GM23338 (cell line): ENCODE measurements at regions not wholly inside any gene's neighbourhood (a gene's known extent, or its start where the extent isn't known, plus 50 kb on each side); places are given as distances from the start of the nearest gene placed in this dataset.

Experiments used
- ATAC-seq: fragments of 200-7000 bp; cut with Tn5 transposase; 3 replicates; pipeline ENCODE4 v1.9.1; 2020
- DNase-seq: peaks from one replicate; pipeline ENCODE4 v3.0.0-alpha.2; 2015; ENCODE audit warnings: low spot score
- H2AFZ ChIP-seq: fragments of 200-600 bp; sonication (generic); 2 replicates; pipeline ENCODE4 v1.8.0; 2016; ENCODE audit warnings: antibody characterized with exemption, mild to moderate bottlenecking, moderate library complexity
- H3F3A ChIP-seq: fragments of 200-600 bp; sonication (generic); replicated peaks from 2 replicates; pipeline ENCODE4 v1.8.0; 2017; ENCODE audit warnings: antibody characterized with exemption, mixed run types, low read depth
- H3K27ac ChIP-seq: fragments of 200-600 bp; sonication (generic); 2 replicates; pipeline ENCODE4 v1.6.1; 2016; ENCODE audit warnings: low read depth
- H3K27me3 ChIP-seq: fragments of 200-600 bp; sonication (generic); 2 replicates; pipeline ENCODE4 v1.8.0; 2016; ENCODE audit warnings: mild to moderate bottlenecking, mixed run types, moderate library complexity; ENCODE audit not compliant: insufficient read depth
- H3K36me3 ChIP-seq: fragments of 200-600 bp; sonication (generic); 2 replicates; pipeline ENCODE4 v1.8.0; 2016; ENCODE audit warnings: mild to moderate bottlenecking; ENCODE audit not compliant: insufficient read depth
- H3K4me1 ChIP-seq: fragments of 200-600 bp; sonication (generic); 2 replicates; pipeline ENCODE4 v1.8.0; 2016; ENCODE audit warnings: mild to moderate bottlenecking, moderate library complexity; ENCODE audit not compliant: insufficient read depth
- H3K4me2 ChIP-seq: fragments of 200-600 bp; sonication (generic); 2 replicates; pipeline ENCODE4 v1.7.1; 2017; ENCODE audit warnings: mixed run types
- H3K4me3 ChIP-seq: fragments of 200-600 bp; sonication (generic); 2 replicates; pipeline ENCODE4 v1.6.1; 2016; ENCODE audit warnings: mixed run types
- H3K79me2 ChIP-seq: fragments of 200-600 bp; sonication (generic); replicated peaks from 2 replicates; pipeline ENCODE4 v1.8.0; 2017; ENCODE audit warnings: mild to moderate bottlenecking; ENCODE audit not compliant: insufficient read depth
- H3K9me2 ChIP-seq: fragments of 200-600 bp; sonication (generic); 2 replicates; pipeline ENCODE4 v1.8.0; 2017; ENCODE audit not compliant: insufficient read depth
- H4K20me1 ChIP-seq: fragments of 200-600 bp; sonication (generic); replicated peaks from 2 replicates; pipeline ENCODE4 v1.8.0; 2017; ENCODE audit warnings: mild to moderate bottlenecking; ENCODE audit not compliant: insufficient read depth
- H3K27ac Mint-ChIP-seq: 2 replicates; pipeline ENCODE4 v1.8.0; 2020; ENCODE audit warnings: inconsistent platforms, mild to moderate bottlenecking, moderate library complexity, mixed read lengths
- H3K27me3 Mint-ChIP-seq: 3 replicates; pipeline ENCODE4 v1.8.0; 2022; ENCODE audit warnings: low read depth, mild to moderate bottlenecking, moderate library complexity, mixed read lengths, inconsistent platforms; ENCODE audit not compliant: insufficient read depth, poor library complexity
- H3K36me3 Mint-ChIP-seq: 3 replicates; pipeline ENCODE4 v1.8.0; 2021; ENCODE audit warnings: low read depth, mild to moderate bottlenecking, inconsistent platforms, moderate library complexity, mixed read lengths
- H3K4me1 Mint-ChIP-seq: 3 replicates; pipeline ENCODE4 v1.8.0; 2020; ENCODE audit warnings: mild to moderate bottlenecking, inconsistent platforms, mixed read lengths
- H3K4me3 Mint-ChIP-seq: 3 replicates; pipeline ENCODE4 v1.8.0; 2021; ENCODE audit warnings: moderate library complexity, mild to moderate bottlenecking, inconsistent platforms, mixed read lengths
- H3K9me3 Mint-ChIP-seq: 3 replicates; pipeline ENCODE4 v1.8.0; 2020; ENCODE audit warnings: moderate library complexity, mild to moderate bottlenecking, inconsistent platforms, mixed read lengths
- CREB1 ChIP-seq: fragments of 250-450 bp; sonication (Bioruptor Pico); IDR thresholded peaks from 2 replicates; pipeline ENCODE4 v1.5.0; 2020; ENCODE audit warnings: low read depth, mild to moderate bottlenecking, moderate library complexity
- EZH2 ChIP-seq: fragments of 200-600 bp; sonication (generic); IDR thresholded peaks from one replicate; pipeline ENCODE4 v1.8.0; 2017; ENCODE audit warnings: antibody characterized with exemption, mild to moderate bottlenecking, low read depth; ENCODE audit not compliant: unreplicated experiment
- EZH2phosphoT487 ChIP-seq: fragments of 200-600 bp; sonication (generic); IDR thresholded peaks from one replicate; pipeline ENCODE4 v1.8.1; 2018; ENCODE audit warnings: antibody characterized with exemption; ENCODE audit not compliant: unreplicated experiment
- JUNB ChIP-seq: IDR thresholded peaks from one replicate; pipeline ENCODE4 v1.6.1; 2016; ENCODE audit warnings: antibody characterized with exemption; ENCODE audit not compliant: unreplicated experiment
- NANOG ChIP-seq: IDR thresholded peaks from 2 replicates; pipeline ENCODE4 v1.6.1; 2016; ENCODE audit warnings: antibody characterized with exemption, borderline replicate concordance
- POLR2AphosphoS5 ChIP-seq: IDR thresholded peaks from 2 replicates; pipeline ENCODE4 v1.6.1; 2016; ENCODE audit warnings: antibody characterized with exemption, low read depth
- STAT1 ChIP-seq: IDR thresholded peaks from one replicate; pipeline ENCODE4 v1.6.1; 2016; ENCODE audit warnings: antibody characterized with exemption; ENCODE audit not compliant: unreplicated experiment
- ZNF114 ChIP-seq: fragments of 250-450 bp; sonication (Bioruptor Pico); IDR thresholded peaks from 2 replicates; pipeline ENCODE4 v1.5.0; 2020; ENCODE audit warnings: mild to moderate bottlenecking, moderate library complexity
- ZNF331 ChIP-seq: fragments of 250-450 bp; sonication (Bioruptor Pico); IDR thresholded peaks from 2 replicates; pipeline ENCODE4 v1.5.0; 2020; ENCODE audit warnings: low read depth, mild to moderate bottlenecking, moderate library complexity
- TF ChIP-seq, protein P1 (sequence below): IDR thresholded peaks from one replicate; pipeline ENCODE4 v1.6.1; 2018; ENCODE audit warnings: antibody characterized with exemption; ENCODE audit not compliant: unreplicated experiment
- TF ChIP-seq, protein P2 (sequence below): IDR thresholded peaks from 2 replicates; pipeline ENCODE4 v1.6.1; 2016; ENCODE audit warnings: antibody characterized with exemption

DNA sequence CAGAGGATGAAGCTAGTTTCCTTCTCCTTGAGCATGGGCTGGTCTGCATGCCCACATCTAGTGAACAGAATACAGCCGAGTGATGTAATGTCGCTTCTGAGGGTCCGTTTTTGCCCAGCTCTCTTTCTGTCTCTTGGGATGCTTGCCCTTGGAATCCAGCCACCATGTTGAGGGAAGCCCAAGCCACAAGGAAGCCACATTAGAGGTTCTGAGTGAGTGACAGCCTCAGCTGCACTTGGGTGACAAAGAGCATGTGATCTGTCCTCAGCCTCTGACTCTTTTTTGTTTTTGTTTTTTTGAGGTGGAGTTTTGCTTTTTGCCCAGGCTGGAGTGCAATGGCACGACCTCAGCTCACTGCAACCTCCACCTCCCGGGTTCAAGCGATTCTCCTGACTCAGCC is 100.6 kb upstream of the SALL4 start (continued):
- TF ChIP-seq ZNF331 (CRISPR knock-in tag) = no peak
- no peak for TF ChIP-seq ZNF114
- no peak for TF ChIP-seq JUNB
- no peak for TF ChIP-seq CREB1 (CRISPR knock-in tag)
- TF ChIP-seq, protein P1, sequence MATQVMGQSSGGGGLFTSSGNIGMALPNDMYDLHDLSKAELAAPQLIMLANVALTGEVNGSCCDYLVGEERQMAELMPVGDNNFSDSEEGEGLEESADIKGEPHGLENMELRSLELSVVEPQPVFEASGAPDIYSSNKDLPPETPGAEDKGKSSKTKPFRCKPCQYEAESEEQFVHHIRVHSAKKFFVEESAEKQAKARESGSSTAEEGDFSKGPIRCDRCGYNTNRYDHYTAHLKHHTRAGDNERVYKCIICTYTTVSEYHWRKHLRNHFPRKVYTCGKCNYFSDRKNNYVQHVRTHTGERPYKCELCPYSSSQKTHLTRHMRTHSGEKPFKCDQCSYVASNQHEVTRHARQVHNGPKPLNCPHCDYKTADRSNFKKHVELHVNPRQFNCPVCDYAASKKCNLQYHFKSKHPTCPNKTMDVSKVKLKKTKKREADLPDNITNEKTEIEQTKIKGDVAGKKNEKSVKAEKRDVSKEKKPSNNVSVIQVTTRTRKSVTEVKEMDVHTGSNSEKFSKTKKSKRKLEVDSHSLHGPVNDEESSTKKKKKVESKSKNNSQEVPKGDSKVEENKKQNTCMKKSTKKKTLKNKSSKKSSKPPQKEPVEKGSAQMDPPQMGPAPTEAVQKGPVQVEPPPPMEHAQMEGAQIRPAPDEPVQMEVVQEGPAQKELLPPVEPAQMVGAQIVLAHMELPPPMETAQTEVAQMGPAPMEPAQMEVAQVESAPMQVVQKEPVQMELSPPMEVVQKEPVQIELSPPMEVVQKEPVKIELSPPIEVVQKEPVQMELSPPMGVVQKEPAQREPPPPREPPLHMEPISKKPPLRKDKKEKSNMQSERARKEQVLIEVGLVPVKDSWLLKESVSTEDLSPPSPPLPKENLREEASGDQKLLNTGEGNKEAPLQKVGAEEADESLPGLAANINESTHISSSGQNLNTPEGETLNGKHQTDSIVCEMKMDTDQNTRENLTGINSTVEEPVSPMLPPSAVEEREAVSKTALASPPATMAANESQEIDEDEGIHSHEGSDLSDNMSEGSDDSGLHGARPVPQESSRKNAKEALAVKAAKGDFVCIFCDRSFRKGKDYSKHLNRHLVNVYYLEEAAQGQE = no peak
- no peak for TF ChIP-seq STAT1
- TF ChIP-seq, protein P2, sequence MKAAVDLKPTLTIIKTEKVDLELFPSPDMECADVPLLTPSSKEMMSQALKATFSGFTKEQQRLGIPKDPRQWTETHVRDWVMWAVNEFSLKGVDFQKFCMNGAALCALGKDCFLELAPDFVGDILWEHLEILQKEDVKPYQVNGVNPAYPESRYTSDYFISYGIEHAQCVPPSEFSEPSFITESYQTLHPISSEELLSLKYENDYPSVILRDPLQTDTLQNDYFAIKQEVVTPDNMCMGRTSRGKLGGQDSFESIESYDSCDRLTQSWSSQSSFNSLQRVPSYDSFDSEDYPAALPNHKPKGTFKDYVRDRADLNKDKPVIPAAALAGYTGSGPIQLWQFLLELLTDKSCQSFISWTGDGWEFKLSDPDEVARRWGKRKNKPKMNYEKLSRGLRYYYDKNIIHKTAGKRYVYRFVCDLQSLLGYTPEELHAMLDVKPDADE = no peak
- no peak for TF ChIP-seq EZH2phosphoT487

DNA sequence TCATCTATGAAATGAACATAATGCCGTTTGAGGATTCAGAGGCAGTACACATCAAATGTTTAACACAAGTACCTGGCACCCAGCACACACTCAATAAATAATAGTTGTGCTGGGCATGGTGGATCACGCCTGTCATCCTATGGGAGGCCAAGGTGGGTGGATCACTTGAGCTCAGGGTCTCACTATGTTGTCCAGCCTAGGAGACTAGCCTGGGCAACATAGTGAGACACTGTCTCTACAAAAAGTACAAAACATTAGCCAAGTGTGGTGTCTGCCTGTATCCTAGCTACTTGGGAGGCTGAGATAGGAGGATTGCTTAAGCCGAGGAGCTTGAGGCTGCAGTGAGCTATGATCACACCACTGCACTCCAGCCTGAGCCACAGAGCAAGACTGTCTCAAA is 98.1 kb upstream of the SALL4 start:
- Mint-ChIP-seq H3K27me3 (peaks cover 1% of the 10 kb centered on the region), H3K27ac (no peak overlapping the region), H3K4me1 (peaks cover 1% of the 10 kb centered on the region; the same call in 2 of the 3 replicates), H3K9me3 (no peaks in the 10 kb centered on the region; the same call in 2 of the 3 replicates), H3K4me3 (no peak overlapping the region), H3K36me3 (no peaks in the 10 kb centered on the region)
- no peaks in the 10 kb centered on the region for H4K20me1 ChIP-seq
- H3K4me3 ChIP-seq = no peak overlapping the region
- no peaks in the 10 kb centered on the region for H3K79me2 ChIP-seq
- DNase-seq (no peak), ATAC-seq (no peak)
- no peak overlapping the region for H3K27ac ChIP-seq
- no peak overlapping the region for H3K4me2 ChIP-seq
- H3K27me3 ChIP-seq = no peaks in the 10 kb centered on the region
- H3F3A ChIP-seq = no peaks in the 10 kb centered on the region
- no peak overlapping the region for H2AFZ ChIP-seq
- no peaks in the 10 kb centered on the region for H3K4me1 ChIP-seq
- no peaks in the 10 kb centered on the region for H3K36me3 ChIP-seq
- H3K9me2 ChIP-seq = no peaks in the 10 kb centered on the region
- TF ChIP-seq, protein P1 = no peak
- TF ChIP-seq STAT1 (no peak), POLR2AphosphoS5 (no peak), EZH2 (no peak), EZH2phosphoT487 (no peak), NANOG (no peak), ZNF331 (CRISPR knock-in tag) (no peak)
- TF ChIP-seq, protein P2 = no peak
